ENCODE measurements at regions not wholly inside any gene's neighbourhood (a gene's known extent, or its start where the extent isn't known, plus 50 kb on each side); places are given as distances from the start of the nearest gene placed in this dataset.

DNA sequence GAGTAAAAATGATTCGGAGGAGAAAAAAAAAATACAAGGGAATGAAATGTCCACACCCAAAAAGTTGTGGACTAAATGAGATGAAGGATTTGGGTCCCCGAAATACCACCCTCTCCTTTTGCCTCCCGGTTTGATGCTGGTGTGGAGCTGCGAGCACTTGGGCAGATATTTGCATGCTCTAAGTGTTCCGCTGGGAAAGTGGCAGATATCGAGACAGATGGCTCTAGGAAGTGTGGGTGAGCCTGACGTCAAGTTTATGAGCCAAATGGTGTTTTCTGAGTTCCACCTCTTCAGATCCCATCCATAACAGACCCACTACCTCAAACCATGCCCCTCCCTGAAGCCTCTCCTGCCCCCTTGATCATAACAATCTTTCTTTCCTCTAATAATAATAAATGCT, 228.6 kb downstream of the QDPR start:
- ATAC-seq: no peak
- no peak overlapping the region for H3K4me2 ChIP-seq (ENCODE audit: control insufficient read depth, insufficient read depth)
- no peaks in the 10 kb centered on the region for H3K4me1 ChIP-seq (ENCODE audit: control insufficient read depth, insufficient read depth, low read length)
- no TSS peak for BruUV-seq (replicated peaks)
- ChIA-PET SMC1A (ENCODE audit: uncharacterized antibody, unreplicated experiment) (no interaction called here), RAD21 (ENCODE audit: unreplicated experiment) (no interaction called here), CTCF (no interaction called here), POLR2A (no interaction called here)
- no peak overlapping the region for H3K9ac ChIP-seq (ENCODE audit: control insufficient read depth, insufficient read depth, low read length)
- H3K9me3 ChIP-seq (replicated peaks; ENCODE audit: control insufficient read depth, insufficient read depth, low read length): no peaks in the 10 kb centered on the region
- FAIRE-seq: no peak
- intact Hi-C loops (cut with micrococcal nuclease; ENCODE audit: unreplicated experiment) (no loop called here), in situ Hi-C loops (cut with MboI) (no loop called here)
- H2AFZ ChIP-seq (ENCODE audit: control insufficient read depth, low read depth, low read length): no peak overlapping the region
- no peak overlapping the region for H3K27ac ChIP-seq (ENCODE audit: control insufficient read depth, insufficient read depth)
- 35% methylated on average over 7 of the region's 7 CpGs for WGBS (ENCODE audit: insufficient coverage, insufficient replicate concordance, low lambda C conversion rate, missing lambda C conversion rate)
- H3K27me3 ChIP-seq (replicated peaks in 1 of 2; ENCODE audit: control insufficient read depth in 2 of 2, insufficient read depth in 2 of 2, low read length in 1 of 2): no peaks in the 10 kb centered on the region
- no peak overlapping the region for H3K4me3 ChIP-seq
- no peaks in the 10 kb centered on the region for H3K79me2 ChIP-seq (ENCODE audit: control insufficient read depth, insufficient read depth, low read length)
- no peak for DNase-seq (ENCODE audit: low read depth, low spot score)
- H4K20me1 ChIP-seq (ENCODE audit: control insufficient read depth, insufficient read depth): no peaks in the 10 kb centered on the region
- no peaks in the 10 kb centered on the region for H3K36me3 ChIP-seq (ENCODE audit: control insufficient read depth in 2 of 2, insufficient read depth in 2 of 2, low read length in 1 of 2)
- TF ChIP-seq PAX8 (IDR thresholded peaks at IDR 0.05): no peak
- TF ChIP-seq MEF2B (IDR thresholded peaks at IDR 0.05; ENCODE audit: partially characterized antibody, poor library complexity, severe bottlenecking): no peak
- no peak for TF ChIP-seq KAT2A (conservative IDR thresholded peaks at IDR 0.05; ENCODE audit: control insufficient read depth, low read depth, low read length)
- TF ChIP-seq, protein P1, sequence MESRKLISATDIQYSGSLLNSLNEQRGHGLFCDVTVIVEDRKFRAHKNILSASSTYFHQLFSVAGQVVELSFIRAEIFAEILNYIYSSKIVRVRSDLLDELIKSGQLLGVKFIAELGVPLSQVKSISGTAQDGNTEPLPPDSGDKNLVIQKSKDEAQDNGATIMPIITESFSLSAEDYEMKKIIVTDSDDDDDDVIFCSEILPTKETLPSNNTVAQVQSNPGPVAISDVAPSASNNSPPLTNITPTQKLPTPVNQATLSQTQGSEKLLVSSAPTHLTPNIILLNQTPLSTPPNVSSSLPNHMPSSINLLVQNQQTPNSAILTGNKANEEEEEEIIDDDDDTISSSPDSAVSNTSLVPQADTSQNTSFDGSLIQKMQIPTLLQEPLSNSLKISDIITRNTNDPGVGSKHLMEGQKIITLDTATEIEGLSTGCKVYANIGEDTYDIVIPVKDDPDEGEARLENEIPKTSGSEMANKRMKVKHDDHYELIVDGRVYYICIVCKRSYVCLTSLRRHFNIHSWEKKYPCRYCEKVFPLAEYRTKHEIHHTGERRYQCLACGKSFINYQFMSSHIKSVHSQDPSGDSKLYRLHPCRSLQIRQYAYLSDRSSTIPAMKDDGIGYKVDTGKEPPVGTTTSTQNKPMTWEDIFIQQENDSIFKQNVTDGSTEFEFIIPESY (IDR thresholded peaks at IDR 0.05): no peak
- TF ChIP-seq, protein P2, sequence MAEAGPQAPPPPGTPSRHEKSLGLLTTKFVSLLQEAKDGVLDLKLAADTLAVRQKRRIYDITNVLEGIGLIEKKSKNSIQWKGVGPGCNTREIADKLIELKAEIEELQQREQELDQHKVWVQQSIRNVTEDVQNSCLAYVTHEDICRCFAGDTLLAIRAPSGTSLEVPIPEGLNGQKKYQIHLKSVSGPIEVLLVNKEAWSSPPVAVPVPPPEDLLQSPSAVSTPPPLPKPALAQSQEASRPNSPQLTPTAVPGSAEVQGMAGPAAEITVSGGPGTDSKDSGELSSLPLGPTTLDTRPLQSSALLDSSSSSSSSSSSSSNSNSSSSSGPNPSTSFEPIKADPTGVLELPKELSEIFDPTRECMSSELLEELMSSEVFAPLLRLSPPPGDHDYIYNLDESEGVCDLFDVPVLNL (IDR thresholded peaks at IDR 0.05; ENCODE audit: low read depth, low read length): no peak
- TF ChIP-seq CREB1 (IDR thresholded peaks at IDR 0.05; ENCODE audit: low read depth): no peak
- TF ChIP-seq SMAD1 (IDR thresholded peaks at IDR 0.05; ENCODE audit: low read depth, partially characterized antibody): no peak
- TF ChIP-seq CBFB (IDR thresholded peaks at IDR 0.05; ENCODE audit: low read depth): no peak
- no peak for TF ChIP-seq POLR2A (IDR thresholded peaks at IDR 0.05; ENCODE audit: low read depth, low read length)
- TF ChIP-seq NR2C1 (IDR thresholded peaks at IDR 0.05): no peak
- no peak for TF ChIP-seq EED (IDR thresholded peaks at IDR 0.05; ENCODE audit: low read depth)
- no peak for TF ChIP-seq SPI1 (IDR thresholded peaks at IDR 0.05; ENCODE audit: borderline replicate concordance, insufficient read depth, low read depth, low read length)
- no peak for TF ChIP-seq MTA3 (IDR thresholded peaks at IDR 0.05; ENCODE audit: borderline replicate concordance, low read length)
- TF ChIP-seq, protein P3, sequence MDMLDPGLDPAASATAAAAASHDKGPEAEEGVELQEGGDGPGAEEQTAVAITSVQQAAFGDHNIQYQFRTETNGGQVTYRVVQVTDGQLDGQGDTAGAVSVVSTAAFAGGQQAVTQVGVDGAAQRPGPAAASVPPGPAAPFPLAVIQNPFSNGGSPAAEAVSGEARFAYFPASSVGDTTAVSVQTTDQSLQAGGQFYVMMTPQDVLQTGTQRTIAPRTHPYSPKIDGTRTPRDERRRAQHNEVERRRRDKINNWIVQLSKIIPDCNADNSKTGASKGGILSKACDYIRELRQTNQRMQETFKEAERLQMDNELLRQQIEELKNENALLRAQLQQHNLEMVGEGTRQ (IDR thresholded peaks at IDR 0.05; ENCODE audit: borderline replicate concordance, low read depth, low read length): no peak
- no peak for TF ChIP-seq HDAC6 (IDR thresholded peaks at IDR 0.05; ENCODE audit: unreplicated experiment)
- TF ChIP-seq FOS (IDR thresholded peaks at IDR 0.05; ENCODE audit: borderline replicate concordance, extremely low read depth, insufficient read length): no peak
- TF ChIP-seq EZH2 (IDR thresholded peaks at IDR 0.05; ENCODE audit: borderline replicate concordance, control insufficient read depth, low read depth, low read length): no peak
